NCI-H82 (cell line): ENCODE measurements at regions not wholly inside any gene's neighbourhood (a gene's known extent, or its start where the extent isn't known, plus 50 kb on each side); places are given as distances from the start of the nearest gene placed in this dataset.
"Not testable (repeated sequence)": the region's sequence is repeated elsewhere in the genome, so short reads cannot be mapped to it uniquely, and the experiment has no call there.

Source experiments
- DNase-seq: peaks from one replicate; lab custom pipeline; 2025; lab: John Stamatoyannopoulos, UW

GRCh38 chr11:26839911-26840698 lies 118.2 kb upstream of the SLC5A12 start:
- DNase-seq = no peak

GRCh38 chr11:26841818-26842473 lies 120.1 kb upstream of the SLC5A12 start:
- no peak for DNase-seq

- DNase-seq = no peak
Observed at GRCh38 chr11:26842478-26843282, 120.8 kb upstream of the SLC5A12 start.

GRCh38 chr11:26843539-26843938 lies 121.7 kb upstream of the SLC5A12 start:
- DNase-seq = no peak

- DNase-seq = no peak
Observed at GRCh38 chr11:26844963-26845362, 123.1 kb upstream of the SLC5A12 start.

- DNase-seq = no peak
Observed at GRCh38 chr11:26846227-26846626, 124.4 kb upstream of the SLC5A12 start.

- DNase-seq = no peak
Observed at GRCh38 chr11:26847459-26847858, 125.6 kb upstream of the SLC5A12 start.

- DNase-seq = no peak
Observed at GRCh38 chr11:26847977-26848376, 126.1 kb upstream of the SLC5A12 start.

- DNase-seq = no peak
Observed at GRCh38 chr11:26849036-26849435, 127.2 kb upstream of the SLC5A12 start.

- DNase-seq = no peak
Observed at GRCh38 chr11:26851291-26851690, 129.4 kb upstream of the SLC5A12 start.

- peak; percentile 26 for DNase-seq
Observed at GRCh38 chr11:26851696-26852095, 129.8 kb upstream of the SLC5A12 start.

GRCh38 chr11:26858098-26858497 lies 135.8 kb upstream of the FIBIN start:
- no peak for DNase-seq

- DNase-seq = no peak
Observed at GRCh38 chr11:26859416-26859815, 134.5 kb upstream of the FIBIN start.

GRCh38 chr11:26860091-26860780 lies 133.7 kb upstream of the FIBIN start:
- no peak for DNase-seq

- DNase-seq = no peak
Observed at GRCh38 chr11:26860895-26861294, 133.0 kb upstream of the FIBIN start.

- no peak for DNase-seq
Observed at GRCh38 chr11:26862801-26863200, 131.1 kb upstream of the FIBIN start.

GRCh38 chr11:26865703-26866102 lies 128.2 kb upstream of the FIBIN start:
- DNase-seq = no peak

- DNase-seq = no peak
Observed at GRCh38 chr11:26867286-26867685, 126.6 kb upstream of the FIBIN start.

GRCh38 chr11:26878959-26879581 lies 114.8 kb upstream of the FIBIN start:
- DNase-seq = no peak

GRCh38 chr11:26882363-26882880 lies 111.5 kb upstream of the FIBIN start:
- DNase-seq = not testable (repeated sequence)

- no peak for DNase-seq
Observed at GRCh38 chr11:26891501-26891900, 102.4 kb upstream of the FIBIN start.
